Mesothelial cell of epicardium (in vitro differentiated cells): ENCODE measurements at regions not wholly inside any gene's neighbourhood (a gene's known extent, or its start where the extent isn't known, plus 50 kb on each side); places are given as distances from the start of the nearest gene placed in this dataset.

ENCODE experiments used
- DNase-seq, 2 experiments: peaks; one replicate each; pipeline ENCODE4 v3.0.0; 2021; ENCODE audit warnings: low spot score in 2 of 2; ENCODE audit not compliant: unreplicated experiment in 2 of 2
- H3K27ac Mint-ChIP-seq: 2 replicates; pipeline ENCODE4 v1.8.0; 2021; ENCODE audit warnings: mixed read lengths
- H3K27me3 Mint-ChIP-seq: 2 replicates; pipeline ENCODE4 v1.8.0; 2021; ENCODE audit warnings: low read depth, mixed read lengths
- H3K36me3 Mint-ChIP-seq: 2 replicates; pipeline ENCODE4 v1.8.0; 2021; ENCODE audit warnings: mixed read lengths
- H3K4me1 Mint-ChIP-seq: 2 replicates; pipeline ENCODE4 v1.8.0; 2021; ENCODE audit warnings: mixed read lengths
- H3K4me3 Mint-ChIP-seq: 2 replicates; pipeline ENCODE4 v1.8.0; 2021; ENCODE audit warnings: mild to moderate bottlenecking, moderate library complexity, mixed read lengths
- H3K9me3 Mint-ChIP-seq: 2 replicates; pipeline ENCODE4 v1.8.0; 2021; ENCODE audit warnings: mixed read lengths
- TF ChIP-seq, protein P1 (sequence below): fragments of 200-600 bp; sonication (generic); IDR thresholded peaks from one replicate; pipeline ENCODE4 v1.5.0; 2021; ENCODE audit warnings: antibody characterized with exemption; ENCODE audit not compliant: unreplicated experiment

DNA sequence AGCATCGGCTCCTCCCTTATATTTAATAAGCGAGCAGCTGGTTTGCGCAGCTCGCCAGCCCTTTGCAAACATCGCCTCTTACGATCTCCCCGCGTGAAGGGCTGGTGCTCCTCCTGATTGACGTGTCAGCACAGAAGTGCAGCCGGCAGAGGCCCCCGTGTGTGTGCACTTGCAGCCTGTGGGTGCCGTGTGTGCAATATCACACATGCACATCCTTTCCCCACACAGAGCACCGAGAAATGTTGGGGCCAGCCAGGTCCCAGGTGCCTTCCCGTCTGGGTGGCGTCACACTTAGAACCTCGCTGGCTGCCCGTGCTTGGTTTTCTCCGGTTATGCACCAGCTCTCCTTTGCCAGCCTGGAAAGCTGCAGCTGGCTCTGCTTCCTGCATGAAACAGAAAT is 126.6 kb upstream of the AJAP1 start:
- DNase-seq: no peak
- no peak overlapping the region for H3K27ac Mint-ChIP-seq
- H3K36me3 Mint-ChIP-seq: no peaks in the 10 kb centered on the region
- H3K4me1 Mint-ChIP-seq: no peaks in the 10 kb centered on the region
- H3K9me3 Mint-ChIP-seq: no peaks in the 10 kb centered on the region
- peaks cover 3% of the 10 kb centered on the region for H3K27me3 Mint-ChIP-seq
- TF ChIP-seq, protein P1, sequence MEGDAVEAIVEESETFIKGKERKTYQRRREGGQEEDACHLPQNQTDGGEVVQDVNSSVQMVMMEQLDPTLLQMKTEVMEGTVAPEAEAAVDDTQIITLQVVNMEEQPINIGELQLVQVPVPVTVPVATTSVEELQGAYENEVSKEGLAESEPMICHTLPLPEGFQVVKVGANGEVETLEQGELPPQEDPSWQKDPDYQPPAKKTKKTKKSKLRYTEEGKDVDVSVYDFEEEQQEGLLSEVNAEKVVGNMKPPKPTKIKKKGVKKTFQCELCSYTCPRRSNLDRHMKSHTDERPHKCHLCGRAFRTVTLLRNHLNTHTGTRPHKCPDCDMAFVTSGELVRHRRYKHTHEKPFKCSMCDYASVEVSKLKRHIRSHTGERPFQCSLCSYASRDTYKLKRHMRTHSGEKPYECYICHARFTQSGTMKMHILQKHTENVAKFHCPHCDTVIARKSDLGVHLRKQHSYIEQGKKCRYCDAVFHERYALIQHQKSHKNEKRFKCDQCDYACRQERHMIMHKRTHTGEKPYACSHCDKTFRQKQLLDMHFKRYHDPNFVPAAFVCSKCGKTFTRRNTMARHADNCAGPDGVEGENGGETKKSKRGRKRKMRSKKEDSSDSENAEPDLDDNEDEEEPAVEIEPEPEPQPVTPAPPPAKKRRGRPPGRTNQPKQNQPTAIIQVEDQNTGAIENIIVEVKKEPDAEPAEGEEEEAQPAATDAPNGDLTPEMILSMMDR: no peak
- no peak overlapping the region for H3K4me3 Mint-ChIP-seq

DNA sequence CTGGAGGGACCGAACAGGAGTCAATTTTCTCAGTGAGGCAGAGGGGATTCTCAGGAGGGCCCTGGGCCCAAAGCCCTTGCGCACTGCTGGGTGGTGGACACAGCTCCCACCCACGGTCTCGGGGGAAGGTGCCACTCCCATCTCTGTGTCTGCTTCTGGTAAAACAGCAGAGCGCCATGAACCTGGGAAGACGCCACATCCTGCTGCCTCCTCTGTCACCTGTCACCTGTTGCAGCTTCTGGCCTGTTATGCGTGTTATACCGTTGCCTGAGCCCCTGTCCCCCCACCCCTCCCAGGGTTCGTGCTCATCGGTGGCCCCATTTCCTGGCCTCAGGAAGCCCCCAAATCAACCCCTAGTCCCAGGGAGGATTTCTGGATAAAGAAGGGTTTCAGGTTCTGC is 125.8 kb upstream of the AJAP1 start:
- Mint-ChIP-seq H3K9me3 (no peaks in the 10 kb centered on the region), H3K4me3 (no peak overlapping the region), H3K4me1 (no peaks in the 10 kb centered on the region), H3K36me3 (no peaks in the 10 kb centered on the region), H3K27me3 (peaks cover 3% of the 10 kb centered on the region), H3K27ac (no peak overlapping the region)
- TF ChIP-seq, protein P1: no peak
- DNase-seq: no peak

DNA sequence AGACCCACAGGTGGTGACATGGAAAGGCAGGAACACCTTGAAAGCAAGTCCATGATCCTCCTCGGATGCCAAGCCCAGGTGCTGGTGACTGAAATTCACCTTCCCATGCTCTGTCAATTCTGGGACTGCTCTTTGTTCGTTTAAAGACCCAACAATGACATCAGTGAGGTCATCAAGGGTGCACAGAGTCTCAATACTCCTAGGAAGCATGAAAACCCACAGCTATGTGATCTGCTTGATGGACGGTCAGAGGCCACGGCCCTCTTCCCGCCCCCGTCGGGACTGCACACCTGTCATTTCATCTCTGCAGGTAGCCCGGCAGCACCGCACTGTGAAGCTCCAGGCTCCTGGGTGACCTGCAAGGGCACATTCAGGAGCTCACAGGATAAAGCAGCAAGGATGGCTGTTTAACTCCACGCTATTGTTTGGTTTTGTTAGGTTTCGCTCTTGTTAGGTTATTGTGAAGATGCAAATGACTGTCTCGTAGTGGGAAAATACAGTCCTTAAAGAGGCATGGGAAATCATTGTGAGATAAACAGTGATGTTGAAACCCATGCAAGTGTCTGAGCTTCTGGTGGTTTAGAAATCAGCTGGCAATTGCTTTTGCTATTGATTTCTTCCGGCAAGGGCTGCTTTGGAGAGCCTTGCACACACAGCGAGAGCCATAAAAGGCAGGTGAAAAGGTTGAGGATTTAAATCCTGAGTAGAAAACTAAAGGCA is 124.8 kb upstream of the AJAP1 start:
- TF ChIP-seq, protein P1: no peak
- H3K36me3 Mint-ChIP-seq: no peaks in the 10 kb centered on the region
- no peak for DNase-seq
- H3K27me3 Mint-ChIP-seq: peaks cover under 1% of the 10 kb centered on the region
- no peak overlapping the region for H3K4me3 Mint-ChIP-seq
- H3K9me3 Mint-ChIP-seq: peaks cover 3% of the 10 kb centered on the region
- H3K27ac Mint-ChIP-seq: no peak overlapping the region
- H3K4me1 Mint-ChIP-seq: no peaks in the 10 kb centered on the region

DNA sequence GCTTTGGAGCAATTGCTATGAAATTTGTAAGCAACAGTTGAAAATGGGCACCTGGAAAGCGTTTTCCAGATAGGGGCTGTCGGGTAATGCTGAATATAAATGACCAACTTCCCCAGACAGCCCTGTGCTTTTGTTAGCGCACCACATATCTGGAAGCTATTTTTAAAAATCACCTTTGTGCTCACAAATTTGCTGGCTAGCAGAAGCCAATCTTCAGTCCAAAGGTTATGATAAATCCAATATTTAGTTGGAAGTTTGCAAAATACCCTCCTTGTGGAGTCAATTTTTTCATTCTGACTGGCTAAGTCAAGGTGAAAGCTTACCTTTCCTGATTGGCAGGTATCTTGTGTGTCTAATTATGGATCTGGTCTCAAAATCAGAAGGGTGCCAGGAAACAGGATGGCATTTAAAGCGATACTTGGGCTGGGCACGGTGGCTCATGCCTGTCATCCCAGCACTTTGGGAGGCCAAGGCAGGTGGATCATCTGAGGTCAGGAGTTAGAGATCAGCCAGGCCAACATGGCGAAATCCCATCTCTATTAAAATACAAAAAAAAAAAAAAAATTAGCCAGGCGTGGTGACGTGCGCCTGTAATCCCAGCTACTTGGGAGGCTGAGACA is 124.1 kb upstream of the AJAP1 start:
- H3K27ac Mint-ChIP-seq: no peak overlapping the region
- TF ChIP-seq, protein P1: no peak
- H3K36me3 Mint-ChIP-seq: no peaks in the 10 kb centered on the region
- H3K27me3 Mint-ChIP-seq: no peaks in the 10 kb centered on the region
- no peak overlapping the region for H3K4me3 Mint-ChIP-seq
- H3K4me1 Mint-ChIP-seq: no peaks in the 10 kb centered on the region
- DNase-seq: no peak
- H3K9me3 Mint-ChIP-seq: peaks cover 10% of the 10 kb centered on the region

DNA sequence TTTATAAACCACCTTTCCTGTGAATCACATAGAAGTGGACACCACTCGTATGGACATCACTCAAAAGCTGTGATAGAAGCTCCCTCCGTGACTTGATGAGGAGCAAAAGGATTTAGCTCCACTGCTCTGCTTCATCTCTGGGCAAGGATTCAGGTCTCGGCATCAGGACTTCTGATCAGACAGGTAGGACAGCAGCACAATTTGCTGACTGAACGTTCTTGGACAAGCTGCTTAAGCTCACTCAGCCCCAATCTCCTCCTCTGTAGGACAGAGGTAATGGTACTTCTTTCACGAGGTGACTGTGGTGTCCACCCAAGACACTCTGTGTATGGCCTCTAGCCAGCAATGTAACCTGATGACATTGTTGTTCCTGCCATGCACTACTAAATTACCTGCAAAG is 122.6 kb upstream of the AJAP1 start:
- TF ChIP-seq, protein P1: no peak
- H3K4me1 Mint-ChIP-seq: no peaks in the 10 kb centered on the region
- no peak for DNase-seq
- peaks cover 17% of the 10 kb centered on the region for H3K9me3 Mint-ChIP-seq
- H3K4me3 Mint-ChIP-seq: no peak overlapping the region
- H3K36me3 Mint-ChIP-seq: no peaks in the 10 kb centered on the region
- H3K27me3 Mint-ChIP-seq: no peaks in the 10 kb centered on the region
- H3K27ac Mint-ChIP-seq: no peak overlapping the region
